GM23338 (cell line): ENCODE measurements at regions not wholly inside any gene's neighbourhood (a gene's known extent, or its start where the extent isn't known, plus 50 kb on each side); places are given as distances from the start of the nearest gene placed in this dataset.

Experiments used
- EZH2 ChIP-seq: fragments of 200-600 bp; sonication (generic); IDR thresholded peaks from one replicate; pipeline ENCODE4 v1.8.0; 2017; ENCODE audit warnings: antibody characterized with exemption, mild to moderate bottlenecking, low read depth; ENCODE audit not compliant: unreplicated experiment
- NANOG ChIP-seq: IDR thresholded peaks from 2 replicates; pipeline ENCODE4 v1.6.1; 2016; ENCODE audit warnings: antibody characterized with exemption, borderline replicate concordance
- TF ChIP-seq, protein P1 (sequence below): fragments of 250-450 bp; sonication (Bioruptor Pico); IDR thresholded peaks from 2 replicates; pipeline ENCODE4 v1.5.0; 2020; ENCODE audit warnings: mild to moderate bottlenecking, moderate library complexity
- TF ChIP-seq, protein P2 (sequence below): IDR thresholded peaks from one replicate; pipeline ENCODE4 v1.6.1; 2018; ENCODE audit warnings: antibody characterized with exemption; ENCODE audit not compliant: unreplicated experiment
- TF ChIP-seq, protein P3 (sequence below), 2 experiments: fragments of 200-600 bp in 1 of 2; sonication (generic) in 1 of 2; conservative IDR thresholded peaks; 2 replicates each; pipeline versions ENCODE4 v1.5.1 to v1.6.1; 2016 to 2017; ENCODE audit warnings: antibody characterized with exemption in 2 of 2, low read depth in 2 of 2, mild to moderate bottlenecking in 2 of 2, moderate library complexity in 1 of 2
- TF ChIP-seq, protein P4 (sequence below): IDR thresholded peaks from 2 replicates; pipeline ENCODE4 v1.6.1; 2016; ENCODE audit warnings: antibody characterized with exemption

DNA sequence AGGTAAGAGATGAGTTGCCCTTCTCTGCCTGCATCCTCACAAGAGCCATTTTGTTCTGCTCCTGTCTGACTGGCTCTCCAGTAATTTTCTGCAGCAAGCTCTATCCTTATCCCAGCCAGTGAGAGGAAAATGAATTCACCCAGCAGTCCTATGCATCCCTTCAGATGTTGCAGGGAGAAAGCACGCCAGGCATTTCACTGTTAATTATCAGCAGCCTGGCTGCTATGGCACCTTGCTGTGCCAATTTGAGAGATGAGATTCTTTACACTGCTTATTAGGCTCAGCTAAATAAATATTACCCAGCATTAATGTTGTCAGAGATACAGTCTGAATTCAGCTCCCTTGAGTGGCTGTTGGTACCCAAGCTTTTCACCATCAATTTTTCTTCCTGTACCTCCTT is 61.1 kb upstream of the SNAP25 start (continued):
- TF ChIP-seq, protein P1, sequence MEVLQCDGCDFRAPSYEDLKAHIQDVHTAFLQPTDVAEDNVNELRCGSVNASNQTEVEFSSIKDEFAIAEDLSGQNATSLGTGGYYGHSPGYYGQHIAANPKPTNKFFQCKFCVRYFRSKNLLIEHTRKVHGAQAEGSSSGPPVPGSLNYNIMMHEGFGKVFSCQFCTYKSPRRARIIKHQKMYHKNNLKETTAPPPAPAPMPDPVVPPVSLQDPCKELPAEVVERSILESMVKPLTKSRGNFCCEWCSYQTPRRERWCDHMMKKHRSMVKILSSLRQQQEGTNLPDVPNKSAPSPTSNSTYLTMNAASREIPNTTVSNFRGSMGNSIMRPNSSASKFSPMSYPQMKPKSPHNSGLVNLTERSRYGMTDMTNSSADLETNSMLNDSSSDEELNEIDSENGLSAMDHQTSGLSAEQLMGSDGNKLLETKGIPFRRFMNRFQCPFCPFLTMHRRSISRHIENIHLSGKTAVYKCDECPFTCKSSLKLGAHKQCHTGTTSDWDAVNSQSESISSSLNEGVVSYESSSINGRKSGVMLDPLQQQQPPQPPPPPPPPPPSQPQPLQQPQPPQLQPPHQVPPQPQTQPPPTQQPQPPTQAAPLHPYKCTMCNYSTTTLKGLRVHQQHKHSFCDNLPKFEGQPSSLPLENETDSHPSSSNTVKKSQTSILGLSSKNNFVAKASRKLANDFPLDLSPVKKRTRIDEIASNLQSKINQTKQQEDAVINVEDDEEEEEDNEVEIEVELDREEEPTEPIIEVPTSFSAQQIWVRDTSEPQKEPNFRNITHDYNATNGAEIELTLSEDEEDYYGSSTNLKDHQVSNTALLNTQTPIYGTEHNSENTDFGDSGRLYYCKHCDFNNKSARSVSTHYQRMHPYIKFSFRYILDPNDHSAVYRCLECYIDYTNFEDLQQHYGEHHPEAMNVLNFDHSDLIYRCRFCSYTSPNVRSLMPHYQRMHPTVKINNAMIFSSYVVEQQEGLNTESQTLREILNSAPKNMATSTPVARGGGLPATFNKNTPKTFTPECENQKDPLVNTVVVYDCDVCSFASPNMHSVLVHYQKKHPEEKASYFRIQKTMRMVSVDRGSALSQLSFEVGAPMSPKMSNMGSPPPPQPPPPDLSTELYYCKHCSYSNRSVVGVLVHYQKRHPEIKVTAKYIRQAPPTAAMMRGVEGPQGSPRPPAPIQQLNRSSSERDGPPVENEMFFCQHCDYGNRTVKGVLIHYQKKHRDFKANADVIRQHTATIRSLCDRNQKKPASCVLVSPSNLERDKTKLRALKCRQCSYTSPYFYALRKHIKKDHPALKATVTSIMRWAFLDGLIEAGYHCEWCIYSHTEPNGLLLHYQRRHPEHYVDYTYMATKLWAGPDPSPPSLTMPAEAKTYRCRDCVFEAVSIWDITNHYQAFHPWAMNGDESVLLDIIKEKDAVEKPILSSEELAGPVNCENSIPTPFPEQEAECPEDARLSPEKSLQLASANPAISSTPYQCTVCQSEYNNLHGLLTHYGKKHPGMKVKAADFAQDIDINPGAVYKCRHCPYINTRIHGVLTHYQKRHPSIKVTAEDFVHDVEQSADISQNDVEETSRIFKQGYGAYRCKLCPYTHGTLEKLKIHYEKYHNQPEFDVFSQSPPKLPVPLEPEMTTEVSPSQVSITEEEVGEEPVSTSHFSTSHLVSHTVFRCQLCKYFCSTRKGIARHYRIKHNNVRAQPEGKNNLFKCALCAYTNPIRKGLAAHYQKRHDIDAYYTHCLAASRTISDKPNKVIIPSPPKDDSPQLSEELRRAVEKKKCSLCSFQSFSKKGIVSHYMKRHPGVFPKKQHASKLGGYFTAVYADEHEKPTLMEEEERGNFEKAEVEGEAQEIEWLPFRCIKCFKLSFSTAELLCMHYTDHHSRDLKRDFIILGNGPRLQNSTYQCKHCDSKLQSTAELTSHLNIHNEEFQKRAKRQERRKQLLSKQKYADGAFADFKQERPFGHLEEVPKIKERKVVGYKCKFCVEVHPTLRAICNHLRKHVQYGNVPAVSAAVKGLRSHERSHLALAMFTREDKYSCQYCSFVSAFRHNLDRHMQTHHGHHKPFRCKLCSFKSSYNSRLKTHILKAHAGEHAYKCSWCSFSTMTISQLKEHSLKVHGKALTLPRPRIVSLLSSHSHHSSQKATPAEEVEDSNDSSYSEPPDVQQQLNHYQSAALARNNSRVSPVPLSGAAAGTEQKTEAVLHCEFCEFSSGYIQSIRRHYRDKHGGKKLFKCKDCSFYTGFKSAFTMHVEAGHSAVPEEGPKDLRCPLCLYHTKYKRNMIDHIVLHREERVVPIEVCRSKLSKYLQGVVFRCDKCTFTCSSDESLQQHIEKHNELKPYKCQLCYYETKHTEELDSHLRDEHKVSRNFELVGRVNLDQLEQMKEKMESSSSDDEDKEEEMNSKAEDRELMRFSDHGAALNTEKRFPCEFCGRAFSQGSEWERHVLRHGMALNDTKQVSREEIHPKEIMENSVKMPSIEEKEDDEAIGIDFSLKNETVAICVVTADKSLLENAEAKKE (CRISPR knock-in tag): no peak
- TF ChIP-seq, protein P2, sequence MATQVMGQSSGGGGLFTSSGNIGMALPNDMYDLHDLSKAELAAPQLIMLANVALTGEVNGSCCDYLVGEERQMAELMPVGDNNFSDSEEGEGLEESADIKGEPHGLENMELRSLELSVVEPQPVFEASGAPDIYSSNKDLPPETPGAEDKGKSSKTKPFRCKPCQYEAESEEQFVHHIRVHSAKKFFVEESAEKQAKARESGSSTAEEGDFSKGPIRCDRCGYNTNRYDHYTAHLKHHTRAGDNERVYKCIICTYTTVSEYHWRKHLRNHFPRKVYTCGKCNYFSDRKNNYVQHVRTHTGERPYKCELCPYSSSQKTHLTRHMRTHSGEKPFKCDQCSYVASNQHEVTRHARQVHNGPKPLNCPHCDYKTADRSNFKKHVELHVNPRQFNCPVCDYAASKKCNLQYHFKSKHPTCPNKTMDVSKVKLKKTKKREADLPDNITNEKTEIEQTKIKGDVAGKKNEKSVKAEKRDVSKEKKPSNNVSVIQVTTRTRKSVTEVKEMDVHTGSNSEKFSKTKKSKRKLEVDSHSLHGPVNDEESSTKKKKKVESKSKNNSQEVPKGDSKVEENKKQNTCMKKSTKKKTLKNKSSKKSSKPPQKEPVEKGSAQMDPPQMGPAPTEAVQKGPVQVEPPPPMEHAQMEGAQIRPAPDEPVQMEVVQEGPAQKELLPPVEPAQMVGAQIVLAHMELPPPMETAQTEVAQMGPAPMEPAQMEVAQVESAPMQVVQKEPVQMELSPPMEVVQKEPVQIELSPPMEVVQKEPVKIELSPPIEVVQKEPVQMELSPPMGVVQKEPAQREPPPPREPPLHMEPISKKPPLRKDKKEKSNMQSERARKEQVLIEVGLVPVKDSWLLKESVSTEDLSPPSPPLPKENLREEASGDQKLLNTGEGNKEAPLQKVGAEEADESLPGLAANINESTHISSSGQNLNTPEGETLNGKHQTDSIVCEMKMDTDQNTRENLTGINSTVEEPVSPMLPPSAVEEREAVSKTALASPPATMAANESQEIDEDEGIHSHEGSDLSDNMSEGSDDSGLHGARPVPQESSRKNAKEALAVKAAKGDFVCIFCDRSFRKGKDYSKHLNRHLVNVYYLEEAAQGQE: no peak
- TF ChIP-seq NANOG: no peak
- TF ChIP-seq, protein P3, sequence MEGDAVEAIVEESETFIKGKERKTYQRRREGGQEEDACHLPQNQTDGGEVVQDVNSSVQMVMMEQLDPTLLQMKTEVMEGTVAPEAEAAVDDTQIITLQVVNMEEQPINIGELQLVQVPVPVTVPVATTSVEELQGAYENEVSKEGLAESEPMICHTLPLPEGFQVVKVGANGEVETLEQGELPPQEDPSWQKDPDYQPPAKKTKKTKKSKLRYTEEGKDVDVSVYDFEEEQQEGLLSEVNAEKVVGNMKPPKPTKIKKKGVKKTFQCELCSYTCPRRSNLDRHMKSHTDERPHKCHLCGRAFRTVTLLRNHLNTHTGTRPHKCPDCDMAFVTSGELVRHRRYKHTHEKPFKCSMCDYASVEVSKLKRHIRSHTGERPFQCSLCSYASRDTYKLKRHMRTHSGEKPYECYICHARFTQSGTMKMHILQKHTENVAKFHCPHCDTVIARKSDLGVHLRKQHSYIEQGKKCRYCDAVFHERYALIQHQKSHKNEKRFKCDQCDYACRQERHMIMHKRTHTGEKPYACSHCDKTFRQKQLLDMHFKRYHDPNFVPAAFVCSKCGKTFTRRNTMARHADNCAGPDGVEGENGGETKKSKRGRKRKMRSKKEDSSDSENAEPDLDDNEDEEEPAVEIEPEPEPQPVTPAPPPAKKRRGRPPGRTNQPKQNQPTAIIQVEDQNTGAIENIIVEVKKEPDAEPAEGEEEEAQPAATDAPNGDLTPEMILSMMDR (conservative IDR thresholded peaks at IDR 0.05; ENCODE audit: low read depth in 2 of 2): no peak
- no peak for TF ChIP-seq EZH2
- TF ChIP-seq, protein P4, sequence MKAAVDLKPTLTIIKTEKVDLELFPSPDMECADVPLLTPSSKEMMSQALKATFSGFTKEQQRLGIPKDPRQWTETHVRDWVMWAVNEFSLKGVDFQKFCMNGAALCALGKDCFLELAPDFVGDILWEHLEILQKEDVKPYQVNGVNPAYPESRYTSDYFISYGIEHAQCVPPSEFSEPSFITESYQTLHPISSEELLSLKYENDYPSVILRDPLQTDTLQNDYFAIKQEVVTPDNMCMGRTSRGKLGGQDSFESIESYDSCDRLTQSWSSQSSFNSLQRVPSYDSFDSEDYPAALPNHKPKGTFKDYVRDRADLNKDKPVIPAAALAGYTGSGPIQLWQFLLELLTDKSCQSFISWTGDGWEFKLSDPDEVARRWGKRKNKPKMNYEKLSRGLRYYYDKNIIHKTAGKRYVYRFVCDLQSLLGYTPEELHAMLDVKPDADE: no peak
